ENCODE measurements at regions not wholly inside any gene's neighbourhood (a gene's known extent, or its start where the extent isn't known, plus 50 kb on each side); places are given as distances from the start of the nearest gene placed in this dataset.

GRCh38 chr2:186159101-186159500, 327.0 kb upstream of the ZC3H15 start:
- TF ChIP-seq POLR2AphosphoS5 (IDR thresholded peaks at IDR 0.05) (no peak), CTCF (IDR thresholded peaks at IDR 0.05) (no peak), POLR2A (IDR thresholded peaks at IDR 0.05) (no peak)
